ENCODE measurements at regions not wholly inside any gene's neighbourhood (a gene's known extent, or its start where the extent isn't known, plus 50 kb on each side); places are given as distances from the start of the nearest gene placed in this dataset.

DNA sequence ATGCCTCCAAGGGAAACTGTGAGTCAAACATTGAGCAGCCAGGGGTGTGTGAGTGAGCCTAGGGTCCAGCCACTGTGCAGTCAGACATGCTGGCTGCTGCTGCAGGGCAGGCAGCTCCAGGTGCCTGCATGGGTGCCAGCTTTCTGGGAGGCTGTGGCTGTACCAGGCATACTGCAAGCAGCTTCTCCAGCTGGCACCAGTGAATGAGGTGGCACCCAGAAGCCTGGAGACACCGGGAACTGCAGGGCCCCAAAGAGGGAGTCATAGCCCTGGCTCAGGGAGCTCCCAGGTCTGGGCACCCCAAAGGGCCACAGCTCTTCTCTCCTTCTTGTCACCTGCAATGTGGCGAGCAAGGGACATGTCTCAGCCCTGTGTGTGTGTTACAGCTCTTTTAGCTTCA is 283.2 kb downstream of the RPRM start:
- no peak for DNase-seq

DNA sequence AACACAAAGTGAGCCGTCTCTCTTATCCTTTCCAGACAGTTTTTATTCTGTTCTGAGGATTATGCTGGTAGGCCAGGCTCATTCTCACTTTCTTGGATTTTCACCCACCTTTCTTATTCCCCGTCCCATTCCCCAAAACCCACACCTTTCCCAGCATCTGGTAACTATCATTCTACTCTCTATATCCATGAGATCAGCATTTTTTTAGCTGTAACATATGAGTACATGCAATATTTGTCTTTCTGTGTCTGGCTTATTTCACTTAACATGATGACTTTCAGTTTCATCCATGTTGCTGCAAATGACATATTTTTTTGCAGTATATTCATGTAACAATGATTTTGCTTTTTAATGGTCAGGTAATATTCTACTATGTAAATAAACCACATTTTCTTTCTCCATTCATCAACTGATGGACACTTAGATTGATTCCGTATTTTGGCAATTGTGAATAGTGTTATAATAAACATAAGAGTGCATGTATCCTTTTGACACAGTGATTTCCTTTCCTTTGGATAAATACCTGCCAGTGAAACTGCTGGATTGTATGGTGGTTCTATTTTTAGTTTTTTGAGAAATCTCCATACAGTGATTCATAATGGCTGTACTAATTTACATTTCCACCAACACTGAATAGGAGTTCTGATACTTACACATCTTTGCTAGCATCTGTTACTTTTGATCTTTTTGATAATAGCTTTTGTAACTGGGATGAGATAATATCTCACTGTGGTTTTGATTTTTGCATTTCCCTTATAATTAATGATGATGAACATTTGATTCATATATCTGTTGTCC is 289.3 kb downstream of the RPRM start:
- no peak for DNase-seq

DNA sequence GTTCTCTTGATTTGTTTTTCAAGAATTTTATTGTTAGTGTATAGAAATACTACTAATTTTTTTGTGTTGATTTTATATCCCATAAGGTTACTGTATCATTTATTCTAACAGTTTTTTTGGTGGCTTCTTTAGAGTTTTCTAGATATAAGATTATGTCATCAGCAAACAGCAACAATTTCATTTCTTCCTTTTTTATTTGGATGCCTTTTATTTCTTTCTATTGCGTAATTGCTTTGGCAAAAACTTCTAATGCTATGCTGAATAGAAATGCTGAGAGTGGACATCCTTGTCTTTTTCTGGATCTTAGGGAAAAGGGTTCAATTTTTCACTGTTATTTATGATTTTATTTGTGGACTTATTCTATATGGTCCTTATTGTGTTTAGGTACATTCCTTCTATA is 298.8 kb downstream of the RPRM start:
- no peak for DNase-seq

DNA sequence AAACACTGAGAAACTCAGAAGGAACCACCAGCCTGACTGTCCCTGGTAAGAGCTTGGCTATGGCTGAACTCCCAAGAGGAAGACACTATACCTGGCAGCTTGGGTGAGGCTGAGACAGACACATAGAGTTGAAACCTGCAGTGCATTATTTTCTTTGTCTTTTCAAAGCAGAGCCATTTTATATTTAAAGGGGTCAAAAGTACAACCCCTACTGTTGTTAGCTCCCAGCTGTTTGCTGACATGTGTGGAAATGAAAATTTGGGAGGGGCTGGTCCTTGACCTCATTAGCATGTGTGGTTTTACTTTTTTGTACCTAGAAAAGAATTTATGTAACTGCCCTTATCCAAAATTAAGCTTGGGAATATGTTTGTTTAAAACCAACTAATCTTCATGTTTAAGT is 309.0 kb downstream of the RPRM start:
- DNase-seq, result no peak

DNA sequence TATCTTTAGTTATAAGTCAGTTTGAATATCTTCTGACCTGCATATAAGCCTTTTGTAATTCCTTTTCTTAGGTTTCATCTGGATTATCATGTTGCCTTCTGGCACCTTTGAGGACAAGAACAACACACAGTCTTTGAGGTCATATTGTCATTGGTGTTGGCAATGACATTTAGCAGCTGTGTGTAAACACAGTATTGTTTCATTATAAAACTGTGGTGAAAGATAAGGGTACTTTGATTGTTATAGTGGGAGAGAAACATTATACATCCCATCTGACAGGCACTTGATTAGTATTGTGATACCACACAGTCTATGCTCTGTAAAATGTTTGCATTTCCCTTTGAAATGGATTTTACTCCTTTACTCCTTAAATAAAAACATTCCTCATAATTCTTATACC is 313.5 kb downstream of the RPRM start:
- no peak for DNase-seq

DNA sequence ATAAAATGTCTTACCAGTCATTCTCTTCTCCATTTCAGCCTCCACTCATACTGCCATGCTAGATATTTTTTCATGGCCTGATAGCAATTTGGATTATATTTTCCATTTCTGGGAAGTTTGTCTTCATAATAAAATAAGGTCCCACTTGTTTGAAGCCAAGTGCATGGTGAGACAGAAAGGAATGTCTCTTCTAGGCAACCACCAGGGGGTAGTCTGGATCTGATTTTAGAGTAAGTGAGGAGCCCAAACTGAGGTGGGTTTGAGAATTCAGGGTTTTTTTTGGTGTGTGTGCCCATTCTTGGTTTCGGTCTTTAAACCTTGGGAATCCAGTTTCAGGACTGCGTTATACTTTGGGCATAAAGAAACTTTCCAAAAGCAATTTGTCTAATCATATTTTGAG is 315.5 kb downstream of the RPRM start:
- DNase-seq, result peak; percentile 11

DNA sequence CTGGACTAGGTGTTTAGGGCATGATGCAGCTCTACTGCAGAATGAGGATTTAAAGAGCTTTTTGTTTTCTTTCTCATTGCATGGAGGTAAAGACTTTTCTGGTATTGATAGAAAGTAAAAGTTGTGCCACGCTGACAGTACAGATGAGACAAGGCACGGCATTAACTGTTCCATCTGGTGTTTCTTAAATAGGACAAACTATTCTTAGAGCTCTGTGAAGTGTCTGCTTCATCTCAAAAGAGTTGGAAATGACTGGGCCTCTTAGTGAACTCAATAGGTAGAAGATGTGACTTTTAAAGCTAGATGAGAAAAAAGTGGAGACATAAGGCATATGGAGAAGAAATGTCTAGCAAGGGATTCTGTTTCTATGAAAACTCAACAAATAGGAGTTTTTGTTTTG is 321.8 kb downstream of the RPRM start:
- DNase-seq, result no peak

DNA sequence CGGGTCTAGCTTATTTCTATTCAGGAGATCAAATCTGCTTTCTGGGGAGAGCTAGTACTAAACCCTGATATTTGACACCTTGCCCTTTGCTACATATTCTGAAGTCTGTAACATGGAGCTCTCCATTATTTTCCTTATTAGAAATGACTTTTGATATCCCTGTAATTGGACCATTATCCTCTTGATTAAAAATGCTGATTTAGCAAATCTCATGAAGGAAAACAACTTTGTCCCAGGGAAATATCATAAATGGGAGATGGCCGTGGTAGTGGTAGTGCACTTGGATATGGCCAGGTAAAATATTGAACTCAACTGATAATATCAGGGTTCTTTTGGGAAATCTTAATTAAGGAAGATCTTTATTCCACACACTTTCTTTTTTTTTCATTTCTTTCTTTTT is 326.5 kb downstream of the RPRM start:
- no peak for DNase-seq

DNA sequence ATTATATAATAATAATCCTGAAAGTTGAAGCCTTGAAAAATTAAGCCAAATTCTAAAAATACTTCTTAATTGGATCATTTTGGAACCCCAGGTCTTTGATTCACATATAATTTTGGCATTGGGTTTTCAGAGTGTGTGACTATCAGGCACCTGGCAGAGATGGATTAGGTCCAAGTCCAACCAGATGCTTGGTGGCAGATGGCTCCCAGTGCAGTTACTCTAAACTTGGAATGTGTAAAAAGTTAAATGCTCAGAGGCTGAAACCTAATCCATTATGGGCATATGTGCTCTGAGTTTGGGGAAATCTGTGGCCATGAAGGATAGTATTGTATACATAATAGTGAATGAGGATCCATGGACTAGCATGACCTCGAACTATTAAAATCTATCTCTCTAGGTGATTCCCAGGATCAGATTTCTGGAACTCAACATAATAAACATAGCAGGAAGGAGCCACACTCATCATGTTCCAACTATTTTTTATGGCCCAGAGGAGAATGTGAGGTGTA is 333.0 kb downstream of the RPRM start:
- no peak for DNase-seq

DNA sequence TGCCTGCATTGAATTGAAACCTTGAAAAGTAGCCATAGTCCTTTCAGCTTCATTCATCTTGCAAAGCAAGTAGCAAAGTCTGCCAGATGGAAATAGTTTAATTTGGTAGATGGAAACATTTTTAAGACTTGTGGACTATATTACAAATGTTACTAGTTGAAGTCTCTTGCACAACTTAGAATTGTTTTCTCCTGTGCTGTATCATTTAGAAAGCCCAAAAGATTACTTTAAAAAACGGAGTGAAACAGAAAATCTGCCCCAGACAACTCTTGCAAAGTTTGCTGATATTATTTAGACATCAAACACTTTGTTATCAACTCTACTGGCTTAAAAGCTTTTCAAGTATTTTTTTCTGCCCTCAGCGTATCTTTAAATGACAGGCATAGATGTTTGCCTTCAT is 335.0 kb downstream of the RPRM start:
- no peak for DNase-seq

DNA sequence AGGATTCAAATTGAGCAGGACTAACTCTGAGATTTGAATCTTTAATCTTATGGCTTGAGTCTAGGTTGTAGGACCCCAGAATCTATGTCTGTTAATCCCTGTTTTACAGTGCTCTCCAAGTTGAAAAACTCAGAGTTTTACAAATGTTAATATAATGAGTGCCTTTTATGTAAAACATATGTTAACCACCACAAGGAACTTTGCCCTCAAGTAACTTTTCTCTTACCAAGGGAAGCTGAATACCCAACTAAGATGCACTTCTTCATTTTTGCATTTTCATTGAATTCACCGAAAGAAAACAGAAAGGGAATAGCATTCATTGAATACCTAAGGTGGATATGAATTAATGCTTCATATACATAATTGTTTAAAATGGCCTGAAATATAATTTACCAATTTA is 338.1 kb downstream of the RPRM start:
- no peak for DNase-seq

DNA sequence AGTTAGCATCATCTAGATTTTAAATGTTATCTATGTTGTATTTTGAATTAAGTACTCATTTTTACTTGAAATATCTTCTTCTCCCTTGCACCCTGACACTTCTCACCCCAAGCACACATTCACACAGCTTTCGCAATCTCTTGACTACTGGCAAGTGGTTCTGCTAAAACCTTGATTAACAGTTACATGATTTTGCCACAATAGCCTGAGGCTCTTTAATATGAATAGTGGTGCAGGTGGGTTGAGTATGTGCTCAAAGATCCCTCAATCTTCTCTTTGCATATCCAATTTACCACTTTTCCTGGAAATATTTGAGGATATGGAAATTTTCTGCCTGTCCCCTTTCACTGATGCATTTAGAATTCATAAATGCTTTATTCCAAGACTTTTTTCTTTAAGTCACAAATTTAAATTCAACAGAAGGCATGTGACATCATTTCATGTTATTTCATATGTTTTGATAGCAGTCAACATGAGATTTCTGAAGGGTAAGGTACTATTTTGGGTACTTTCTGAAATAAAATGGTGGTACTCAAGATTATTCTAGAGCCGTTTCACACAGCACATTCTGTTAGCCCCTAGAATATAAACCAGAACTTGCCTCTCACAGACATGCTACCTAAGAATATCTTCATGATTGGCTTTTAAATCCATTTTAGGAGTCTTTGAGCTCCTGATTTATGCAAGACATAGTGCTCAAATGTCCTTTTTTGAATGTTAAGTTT is 339.7 kb downstream of the RPRM start:
- DNase-seq, result no peak

DNA sequence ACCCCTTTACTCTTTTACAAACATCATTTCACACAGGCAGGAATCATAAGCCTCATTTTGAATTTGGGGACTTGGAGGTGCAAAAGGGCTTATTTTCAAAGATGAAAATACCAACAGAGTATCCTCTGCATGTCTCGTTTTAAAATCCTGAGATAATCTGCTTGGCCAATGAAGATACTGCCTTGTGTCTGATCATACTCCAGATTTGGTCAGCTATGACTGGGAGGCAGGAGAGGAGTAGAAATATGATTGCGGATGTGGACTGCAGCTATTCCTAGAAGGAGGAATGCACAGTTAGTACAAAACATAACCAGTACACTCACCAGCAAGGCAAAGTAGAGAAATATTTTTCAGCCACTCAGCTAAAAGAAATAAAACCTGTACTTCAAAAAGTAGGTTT is 342.3 kb downstream of the RPRM start:
- DNase-seq, result no peak

DNA sequence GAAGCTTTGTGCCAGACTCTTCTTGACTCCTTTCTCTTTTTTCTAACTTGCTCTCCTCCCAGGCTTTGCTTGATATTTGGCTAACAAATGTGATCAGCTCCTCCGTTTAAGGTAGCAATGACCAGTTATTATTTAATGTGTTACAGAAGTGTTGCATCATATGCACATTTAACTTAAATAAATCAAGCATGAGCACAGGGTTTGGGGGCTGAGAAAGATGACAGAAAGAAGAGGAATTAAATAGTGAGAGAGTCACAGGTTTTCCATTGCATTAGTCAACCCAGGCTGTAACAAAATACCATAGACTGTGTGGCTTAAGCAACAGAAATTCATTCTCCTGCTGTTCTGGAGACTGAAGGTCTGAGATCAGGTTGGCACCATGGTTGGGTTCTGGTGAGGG is 343.8 kb downstream of the RPRM start:
- no peak for DNase-seq

DNA sequence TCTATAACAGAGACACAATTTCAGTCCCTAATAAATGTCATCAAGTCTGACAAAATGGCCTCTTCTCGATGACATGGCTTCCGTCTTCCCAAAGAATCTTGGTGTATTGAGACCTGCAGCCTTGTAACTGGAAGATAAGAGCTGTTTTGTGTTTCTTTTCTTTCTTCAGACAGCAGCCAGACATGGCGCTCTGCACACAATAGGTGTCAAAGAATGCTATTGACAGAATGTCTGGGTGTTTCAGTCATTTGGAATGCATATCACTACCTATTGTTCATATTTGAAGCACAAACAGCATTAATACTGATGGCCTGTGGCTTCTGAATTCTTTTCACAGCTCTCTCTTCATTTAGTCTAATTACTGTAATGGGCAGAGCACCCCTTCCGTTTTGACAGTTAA is 344.8 kb downstream of the RPRM start:
- DNase-seq, result no peak

DNA sequence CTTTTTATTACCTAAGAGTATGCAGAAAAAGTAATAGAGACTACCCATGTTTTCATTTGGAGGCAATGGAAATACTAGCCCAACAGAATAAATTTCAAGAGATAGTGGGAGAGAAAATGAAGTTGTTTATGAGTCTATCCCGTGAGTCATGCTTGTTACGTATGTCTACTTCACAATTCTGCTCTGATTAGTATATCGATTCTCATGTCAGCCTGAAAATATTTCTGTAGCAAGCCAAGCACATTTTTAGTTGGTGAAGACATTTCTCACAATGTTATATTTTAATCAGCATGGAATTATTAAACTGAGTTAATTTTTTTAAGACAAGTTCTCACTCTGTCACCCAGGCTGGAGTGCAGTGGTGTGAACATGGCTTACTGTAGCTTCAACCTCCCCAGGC is 346.1 kb downstream of the RPRM start:
- no peak for DNase-seq

DNA sequence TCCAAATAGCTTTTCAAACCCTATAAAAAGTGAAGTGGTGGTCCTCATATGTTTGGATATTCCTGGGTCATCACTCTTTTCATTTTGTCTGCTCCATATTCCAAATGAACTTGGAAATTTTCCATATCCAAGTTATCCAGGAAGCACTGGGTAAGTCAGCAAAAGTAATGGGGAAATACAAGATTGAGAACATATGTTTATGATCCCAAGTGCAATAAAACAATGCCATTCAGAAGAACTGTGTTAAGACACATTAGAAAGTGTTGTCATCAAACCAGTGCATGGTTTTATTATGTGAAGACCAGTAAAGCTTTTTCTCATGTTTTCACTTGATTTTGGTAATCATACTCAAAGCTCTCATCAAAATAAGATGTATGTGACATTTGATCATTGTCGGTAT is 363.4 kb downstream of the RPRM start:
- no peak for DNase-seq

DNA sequence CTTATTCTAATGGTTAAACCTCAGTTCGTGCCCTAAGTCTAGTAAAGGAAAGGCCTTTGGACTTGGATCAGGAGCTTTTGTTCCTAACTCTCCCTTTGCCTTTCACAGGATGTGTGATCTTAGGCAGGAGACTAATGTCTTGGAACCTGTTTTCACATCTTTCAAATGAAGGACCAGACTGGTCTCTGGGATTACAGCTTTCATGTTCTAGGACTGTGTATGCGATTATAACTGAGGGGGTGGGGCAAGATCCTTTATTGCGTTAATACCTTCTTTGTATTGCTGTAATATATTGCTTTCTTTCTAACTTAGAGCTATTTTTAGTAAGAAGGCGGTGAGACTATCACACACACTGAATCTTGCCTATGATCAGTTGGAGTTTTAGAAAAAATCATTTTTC is 368.1 kb downstream of the RPRM start:
- DNase-seq, result no peak

DNA sequence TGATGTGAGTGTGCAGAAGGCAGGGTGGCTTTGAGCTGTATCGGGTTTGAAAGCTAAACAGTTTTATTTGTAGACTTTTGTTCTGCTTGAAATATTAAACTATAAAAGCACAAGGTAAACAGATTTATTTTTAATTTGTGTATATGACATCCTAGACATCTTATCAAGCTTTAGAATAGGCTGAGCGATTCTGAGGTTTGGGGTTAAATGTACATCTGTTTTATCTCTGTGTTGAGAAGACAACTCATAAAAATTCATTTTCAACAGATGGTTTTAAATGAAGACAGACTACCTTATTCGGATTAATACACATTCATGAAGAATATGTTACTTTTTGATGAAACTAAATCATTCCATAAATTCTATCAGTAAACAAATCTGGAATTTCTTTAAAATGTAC is 368.8 kb downstream of the RPRM start:
- no peak for DNase-seq

DNA sequence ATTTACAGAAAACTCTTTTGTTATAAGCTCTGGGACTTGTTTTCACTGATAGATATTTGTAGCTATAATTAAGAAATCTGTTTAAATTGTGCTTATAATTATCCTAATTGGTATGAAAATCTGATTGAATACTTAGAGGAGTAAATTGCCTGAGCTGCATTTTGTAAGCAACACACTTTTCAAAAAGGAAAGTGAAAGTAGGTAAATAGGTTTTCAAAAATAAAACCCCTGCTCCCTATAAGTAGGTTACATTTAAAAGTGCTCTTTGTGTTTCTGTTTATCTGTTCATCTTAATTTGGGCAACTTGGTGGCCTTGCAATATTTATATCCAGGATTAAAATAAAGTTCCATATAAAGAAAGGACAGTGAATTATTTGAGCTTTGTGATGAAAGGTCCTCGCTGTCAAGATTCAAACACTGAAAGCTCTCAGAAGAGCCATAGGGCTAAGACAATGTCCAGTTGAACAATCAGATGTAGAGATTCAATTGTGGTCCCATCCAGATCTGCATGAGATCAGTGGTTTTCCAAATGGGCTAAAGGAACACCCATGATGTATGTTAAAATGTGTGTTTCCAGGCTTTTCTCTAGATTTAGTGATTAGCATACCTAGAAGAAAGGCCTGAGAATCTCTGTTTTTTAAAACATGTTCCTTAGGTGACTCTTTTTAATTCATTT is 371.6 kb downstream of the RPRM start:
- DNase-seq, result no peak

DNA sequence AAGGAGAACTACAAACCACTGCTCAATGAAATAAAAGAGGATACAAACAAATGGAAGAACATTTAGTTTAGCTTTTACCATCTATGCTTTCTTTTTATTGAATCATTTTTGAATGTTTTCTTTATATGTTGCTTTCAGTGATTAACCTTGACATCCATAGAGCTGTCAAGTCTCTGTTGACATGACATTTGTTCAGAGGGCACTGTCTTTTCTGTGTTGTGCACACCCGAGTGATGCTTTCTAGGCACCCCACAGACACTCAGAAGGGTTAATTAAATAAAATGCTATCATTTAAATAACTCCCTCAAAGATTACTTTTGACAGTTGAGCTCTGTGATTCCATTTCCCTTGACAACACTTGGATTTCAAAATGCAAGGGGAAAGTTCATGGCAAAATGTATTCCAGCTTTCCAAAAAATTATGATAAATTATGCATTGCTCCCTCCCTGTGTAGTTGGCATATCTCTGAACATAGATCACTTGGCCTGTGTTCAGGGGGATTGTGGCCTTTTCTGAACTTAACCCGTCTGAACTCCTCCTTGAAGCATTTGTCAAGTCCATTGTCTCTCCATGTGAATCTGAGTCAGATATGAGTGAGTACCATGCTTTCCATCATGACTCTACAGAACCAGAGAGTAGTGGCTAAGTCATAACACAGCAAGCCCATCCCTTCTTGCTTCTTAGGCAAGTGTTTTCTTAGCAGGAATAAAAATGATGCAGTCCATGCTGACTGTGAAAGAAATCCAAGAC is 372.6 kb downstream of the RPRM start:
- DNase-seq, result no peak

DNA sequence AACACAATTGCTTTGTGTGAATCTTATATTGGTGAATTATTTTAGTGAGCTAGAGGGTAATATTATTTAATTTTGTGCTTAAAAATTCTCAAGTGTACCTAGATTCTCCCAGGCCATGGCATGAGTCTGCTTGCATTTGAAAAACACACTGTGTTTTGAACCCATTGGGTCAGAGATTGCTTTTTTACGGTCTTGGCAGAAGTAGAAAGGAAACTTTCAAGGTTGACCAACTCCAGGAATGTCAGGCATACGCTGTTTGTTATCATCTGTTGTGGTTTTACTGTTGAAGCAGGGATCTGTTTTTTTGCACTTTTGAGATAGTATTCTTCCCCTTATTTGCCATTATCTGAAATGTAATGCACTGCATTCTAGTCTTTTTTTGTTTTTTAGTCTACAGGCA is 377.4 kb downstream of the RPRM start:
- DNase-seq, result no peak

DNA sequence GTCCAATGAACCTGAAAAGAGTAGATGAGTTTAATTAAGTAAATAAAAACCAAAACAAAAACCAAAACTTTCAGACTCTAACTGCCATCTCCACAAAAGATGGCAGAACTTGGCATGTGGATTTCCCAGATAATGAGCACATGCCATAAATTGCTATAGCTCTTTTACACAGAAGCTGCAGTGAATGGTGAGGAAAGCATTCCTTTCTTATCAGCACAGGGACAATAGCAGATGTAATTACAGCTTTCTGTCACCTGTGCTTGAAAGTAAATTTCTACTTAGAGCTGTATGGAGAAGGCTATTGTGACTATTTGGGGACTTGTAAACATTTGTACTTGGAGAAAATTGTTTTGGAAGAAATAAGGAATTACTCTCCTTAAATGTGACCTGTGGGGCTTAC is 378.4 kb downstream of the RPRM start:
- DNase-seq, result no peak

All from fibroblast of skin of back (primary cell).